ENCODE measurements at regions not wholly inside any gene's neighbourhood (a gene's known extent, or its start where the extent isn't known, plus 50 kb on each side); places are given as distances from the start of the nearest gene placed in this dataset.

GRCh38 chr2:146572598-146572997 is 1272.2 kb upstream of the ACVR2A start:
- TF ChIP-seq EZH2 (IDR thresholded peaks at IDR 0.05; ENCODE audit: borderline replicate concordance, low read depth, low read length, poor library complexity, severe bottlenecking) (no peak), CTCF (conservative IDR thresholded peaks at IDR 0.05; ENCODE audit: low read depth, low read length) (no peak)
